HG02938 (cell line): ENCODE measurements at regions not wholly inside any gene's neighbourhood (a gene's known extent, or its start where the extent isn't known, plus 50 kb on each side); places are given as distances from the start of the nearest gene placed in this dataset.
"Not testable (repeated sequence)": the region's sequence is repeated elsewhere in the genome, so short reads cannot be mapped to it uniquely, and the experiment has no call there.

Experiments used
- ATAC-seq: cut with Tn5 transposase; IDR thresholded peaks from one replicate; pipeline ENCODE4 v1.9.1; 2021; ENCODE audit warnings: mild to moderate bottlenecking, moderate library complexity; ENCODE audit not compliant: unreplicated experiment

DNA sequence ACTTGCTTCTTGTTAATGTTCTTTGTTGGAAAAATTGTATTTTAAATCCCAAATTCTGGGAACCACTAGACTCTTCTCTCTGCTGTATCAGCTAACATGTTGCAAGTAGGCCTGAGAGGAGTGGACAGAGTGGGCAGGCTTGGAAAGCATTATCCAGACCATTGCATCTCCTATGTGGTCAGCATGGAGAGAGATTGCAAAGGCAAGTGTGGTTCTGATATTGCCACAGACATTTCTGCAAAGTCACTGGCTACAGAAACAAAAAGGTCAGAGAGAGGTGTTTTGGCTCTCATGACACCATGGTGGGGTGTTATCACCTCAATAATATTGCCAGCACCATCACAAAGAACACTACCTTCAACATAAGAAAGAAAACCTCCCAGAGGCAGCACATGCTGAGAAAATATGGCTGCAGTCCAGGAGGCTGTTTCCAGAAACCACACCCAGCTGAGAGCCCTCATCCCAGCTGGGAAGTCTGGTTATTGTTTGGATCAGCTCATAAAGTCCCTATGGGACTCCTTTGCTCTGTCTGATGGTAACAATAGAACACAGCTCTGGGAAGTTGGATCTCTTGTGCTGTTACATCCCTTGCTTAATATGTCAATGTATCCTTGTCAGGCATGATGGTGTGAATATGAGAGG lies 78.2 kb upstream of the TBX18 start:
- no peak for ATAC-seq

DNA sequence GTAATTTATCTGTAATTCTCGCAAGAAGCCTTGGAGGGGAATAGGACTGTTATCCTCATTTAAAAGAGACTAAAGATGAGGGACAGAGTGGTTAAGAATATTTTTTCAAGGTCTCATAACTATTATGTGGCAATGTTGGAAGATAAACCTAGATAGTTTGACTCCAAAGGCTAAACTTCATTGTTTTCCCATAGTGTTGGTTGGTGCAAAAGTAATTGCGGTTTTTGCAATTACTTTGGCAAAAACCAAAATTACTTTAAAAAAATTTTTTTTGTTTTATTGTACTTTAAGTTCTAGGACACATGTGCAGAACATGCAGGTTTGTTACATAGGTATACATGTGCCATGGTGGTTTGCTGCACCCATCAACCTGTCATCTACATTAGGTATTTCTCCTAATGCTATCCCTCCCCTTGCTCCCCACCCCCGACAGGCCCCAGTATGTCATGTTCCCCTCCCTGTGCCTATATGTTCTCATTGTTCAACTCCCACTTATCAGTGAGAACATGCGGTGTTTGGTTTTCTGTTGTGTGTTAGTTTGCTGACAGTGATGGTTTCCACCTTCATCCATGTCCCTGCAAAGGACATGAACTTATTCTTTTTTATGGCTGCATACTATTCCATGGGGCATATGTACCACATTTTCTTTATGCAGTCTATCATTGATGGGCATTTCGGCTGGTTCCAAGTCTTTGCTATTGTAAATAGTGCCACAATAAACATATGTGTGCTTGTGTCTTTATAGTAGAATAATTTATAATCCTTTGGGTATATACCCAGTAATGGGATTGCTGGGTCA lies 72.9 kb upstream of the TBX18 start:
- not testable (repeated sequence) for ATAC-seq

DNA sequence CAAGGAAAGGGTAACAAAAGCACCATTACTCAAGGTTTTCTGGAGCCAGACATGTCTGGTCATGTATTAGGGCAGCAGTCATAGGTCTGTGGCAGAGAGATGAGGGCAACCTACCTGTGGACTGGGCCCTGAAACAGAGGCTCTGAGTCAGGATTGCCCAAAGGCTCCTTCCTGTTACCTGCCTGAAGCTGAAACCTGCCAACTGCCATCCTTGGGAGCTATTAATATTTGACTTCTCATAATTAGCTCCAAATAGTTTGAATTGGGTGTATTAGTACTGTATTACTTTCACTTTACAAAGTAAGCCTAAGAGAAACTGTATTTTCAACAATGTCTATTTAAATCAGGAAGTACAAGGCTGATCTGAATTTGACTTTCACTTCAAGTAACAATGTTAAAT lies 72.0 kb upstream of the TBX18 start:
- ATAC-seq = peak; percentile 92

DNA sequence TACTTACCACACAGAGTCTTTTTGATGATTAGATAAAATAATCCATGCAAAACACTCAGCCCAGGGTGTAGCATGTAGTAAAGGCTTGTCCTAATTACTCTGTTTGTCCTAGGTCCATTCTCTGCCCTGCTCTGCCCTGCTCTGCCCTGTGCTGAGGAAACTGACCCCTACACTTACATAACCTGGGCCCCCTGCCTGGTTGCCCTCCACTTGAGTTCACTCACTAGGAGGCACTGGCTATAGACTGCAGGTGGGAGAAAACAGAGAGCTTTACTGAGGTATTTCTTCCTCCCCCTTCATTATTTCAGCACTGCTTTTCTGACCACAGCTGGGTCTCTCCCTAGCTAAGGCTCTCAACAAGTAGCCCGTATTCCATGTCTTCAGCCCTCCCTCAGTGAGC lies 70.9 kb upstream of the TBX18 start:
- no peak for ATAC-seq

DNA sequence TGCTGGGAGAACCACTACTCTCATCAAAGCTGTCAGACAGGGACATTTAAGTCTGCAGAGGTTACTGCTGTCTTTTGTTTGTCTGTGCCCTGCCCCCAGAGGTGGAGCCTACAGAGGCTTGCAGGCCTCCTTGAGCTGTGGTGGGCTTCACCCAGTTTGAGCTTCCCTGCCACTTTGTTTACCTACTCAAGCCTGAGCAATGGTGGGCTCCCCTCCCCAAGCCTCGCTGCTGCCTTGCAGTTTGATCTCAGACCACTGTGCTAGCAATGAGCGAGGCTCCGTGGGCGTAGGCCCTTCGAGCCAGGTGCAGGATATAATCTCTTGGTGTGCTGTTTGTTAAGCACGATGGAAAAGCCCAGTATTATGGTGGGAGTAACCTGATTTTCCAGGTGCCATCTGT lies 67.5 kb upstream of the TBX18 start:
- ATAC-seq = not testable (repeated sequence)

DNA sequence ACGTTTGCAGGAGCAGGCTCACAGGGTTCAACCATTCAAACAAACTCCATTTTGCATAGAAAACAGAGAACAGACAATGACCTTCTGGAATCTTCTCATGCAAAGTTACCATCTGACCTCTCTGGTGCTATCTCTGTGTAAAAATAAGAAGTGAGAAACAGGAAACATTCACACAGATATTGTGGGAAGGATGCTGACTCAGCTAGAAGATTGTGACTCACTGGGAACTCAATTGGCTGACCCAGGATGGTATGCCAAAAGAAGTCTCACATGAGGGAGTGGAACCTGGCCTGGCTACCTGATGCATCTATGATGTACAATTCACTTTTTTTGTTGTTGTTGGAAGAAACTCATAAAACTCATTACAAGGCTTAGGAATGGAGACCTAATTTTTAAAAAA lies 61.1 kb upstream of the TBX18 start:
- ATAC-seq = no peak

DNA sequence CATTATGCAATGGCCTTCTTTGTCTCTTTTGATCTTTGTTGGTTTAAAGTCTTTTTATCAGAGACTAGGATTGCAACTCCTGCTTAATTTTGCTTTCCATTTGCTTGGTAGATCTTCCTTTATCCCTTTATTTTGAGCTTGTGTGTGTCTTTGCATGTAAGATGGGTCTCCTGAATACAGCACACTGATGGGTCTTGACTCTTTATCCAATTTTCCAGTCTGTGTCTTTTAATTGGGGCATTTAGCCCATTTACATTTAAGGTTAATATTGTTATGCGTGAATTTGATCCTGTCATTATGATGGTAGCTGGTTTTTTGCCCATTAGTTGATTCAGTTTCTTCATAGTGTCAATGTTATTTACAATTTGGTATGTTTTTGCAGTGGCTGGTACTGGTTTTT lies 56.9 kb upstream of the TBX18 start:
- ATAC-seq = not testable (repeated sequence)

DNA sequence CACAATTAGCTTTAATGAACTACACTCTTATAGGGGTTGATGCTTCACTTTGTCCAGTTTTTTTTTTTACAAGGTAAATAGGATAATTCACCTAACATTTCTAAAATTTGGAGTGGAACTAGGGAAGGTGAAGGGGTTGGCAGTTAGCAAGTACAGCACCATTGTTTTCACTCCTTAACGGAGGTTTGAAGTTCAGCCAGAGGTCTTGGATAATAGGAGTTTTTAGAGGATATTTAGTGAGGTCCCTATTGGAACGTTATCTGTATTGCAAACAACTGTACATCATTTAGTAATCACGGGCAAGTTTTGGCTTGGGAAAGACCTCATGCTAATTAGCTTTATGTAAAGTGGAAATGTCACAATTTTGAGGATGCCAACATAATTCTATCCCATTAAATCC lies 52.3 kb upstream of the TBX18 start:
- no peak for ATAC-seq

DNA sequence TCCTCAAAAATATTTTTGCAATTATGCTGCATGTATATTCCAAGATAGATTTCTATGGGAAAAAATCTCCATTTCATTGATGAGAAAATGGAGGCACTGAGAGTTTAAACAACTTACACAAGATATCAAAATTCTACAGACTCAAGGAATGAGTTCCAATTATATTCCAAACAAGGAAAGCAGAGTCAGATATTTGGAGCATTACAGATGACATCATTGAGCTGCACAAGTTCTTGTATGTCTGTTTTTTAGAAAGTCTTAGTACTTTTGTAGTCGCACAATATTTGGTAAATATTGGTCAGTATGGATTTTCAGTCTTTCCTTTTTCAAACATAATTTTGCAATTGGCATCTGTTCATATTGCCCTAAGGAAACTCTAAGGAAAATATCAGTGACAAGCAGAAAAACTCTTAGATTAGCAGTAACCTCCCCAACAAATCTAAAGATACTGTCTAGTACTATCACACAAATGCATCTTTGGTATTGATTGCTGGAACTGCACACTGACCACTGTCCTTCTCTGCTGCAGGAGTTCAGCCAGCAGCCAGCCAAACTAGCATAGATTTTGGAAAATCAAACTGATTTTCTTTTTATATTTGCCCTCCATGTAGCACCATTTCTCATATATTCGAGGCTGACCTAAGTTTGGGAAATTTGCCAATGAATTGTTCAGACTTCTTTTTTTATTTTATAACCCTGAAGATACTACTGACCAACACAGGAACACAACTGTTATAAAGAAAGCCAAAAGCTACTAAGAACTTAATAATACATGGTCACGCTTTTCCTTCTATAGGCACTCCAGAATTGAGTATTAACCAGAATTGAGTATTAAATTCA lies 51.7 kb upstream of the TBX18 start:
- ATAC-seq = no peak
